Esophagus squamous epithelium (tissue), 4 donors: ENCODE measurements at regions not wholly inside any gene's neighbourhood (a gene's known extent, or its start where the extent isn't known, plus 50 kb on each side); places are given as distances from the start of the nearest gene placed in this dataset.

ENCODE experiments used
- POLR2A ChIP-seq, 4 donors: fragments of 450-650 bp; IDR thresholded peaks; one replicate each; pipeline ENCODE4 v1.6.1; 2017; ENCODE audit warnings: antibody characterized with exemption in 4 of 4, mild to moderate bottlenecking in 4 of 4, moderate library complexity in 3 of 4
- TF ChIP-seq, protein P1 (sequence below), 6 experiments: fragments of 450-650 bp in 4 of 6; fragments of 200-600 bp in 2 of 6; sonication (generic) in 2 of 6; IDR thresholded peaks; one replicate each; pipeline ENCODE4 v1.5.1; 2016 to 2019; ENCODE audit warnings: antibody characterized with exemption in 6 of 6, mild to moderate bottlenecking in 4 of 6, moderate library complexity in 4 of 6

- TF ChIP-seq, protein P1, sequence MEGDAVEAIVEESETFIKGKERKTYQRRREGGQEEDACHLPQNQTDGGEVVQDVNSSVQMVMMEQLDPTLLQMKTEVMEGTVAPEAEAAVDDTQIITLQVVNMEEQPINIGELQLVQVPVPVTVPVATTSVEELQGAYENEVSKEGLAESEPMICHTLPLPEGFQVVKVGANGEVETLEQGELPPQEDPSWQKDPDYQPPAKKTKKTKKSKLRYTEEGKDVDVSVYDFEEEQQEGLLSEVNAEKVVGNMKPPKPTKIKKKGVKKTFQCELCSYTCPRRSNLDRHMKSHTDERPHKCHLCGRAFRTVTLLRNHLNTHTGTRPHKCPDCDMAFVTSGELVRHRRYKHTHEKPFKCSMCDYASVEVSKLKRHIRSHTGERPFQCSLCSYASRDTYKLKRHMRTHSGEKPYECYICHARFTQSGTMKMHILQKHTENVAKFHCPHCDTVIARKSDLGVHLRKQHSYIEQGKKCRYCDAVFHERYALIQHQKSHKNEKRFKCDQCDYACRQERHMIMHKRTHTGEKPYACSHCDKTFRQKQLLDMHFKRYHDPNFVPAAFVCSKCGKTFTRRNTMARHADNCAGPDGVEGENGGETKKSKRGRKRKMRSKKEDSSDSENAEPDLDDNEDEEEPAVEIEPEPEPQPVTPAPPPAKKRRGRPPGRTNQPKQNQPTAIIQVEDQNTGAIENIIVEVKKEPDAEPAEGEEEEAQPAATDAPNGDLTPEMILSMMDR (IDR thresholded peaks at IDR 0.05), result no peak
- no peak for TF ChIP-seq POLR2A (IDR thresholded peaks at IDR 0.05)
These were observed 650.1 kb downstream of the NPHP4 start for GRCh38 chr1:5342172-5342571.
